Spinal cord (tissue), 9 donors: ENCODE measurements at regions not wholly inside any gene's neighbourhood (a gene's known extent, or its start where the extent isn't known, plus 50 kb on each side); places are given as distances from the start of the nearest gene placed in this dataset.
A peak's percentile ranks its signal among the peaks of the same experiment; 100 is the strongest.

Experiments used
- DNase-seq, 6 donors: peaks; one replicate each; pipeline versions ENCODE4 v3.0.0 to v3.0.0-alpha.2; 2013 to 2015; ENCODE audit warnings: low spot score in 6 of 6, low read depth in 4 of 6
- H3K27ac ChIP-seq: one replicate; pipeline ENCODE4 v1.5.1; 2013; ENCODE audit warnings: low read depth, low read length, control low read depth
- H3K27me3 ChIP-seq: one replicate; pipeline ENCODE4 v1.6.1; 2013; ENCODE audit warnings: low read length; ENCODE audit not compliant: control insufficient read depth, insufficient read depth
- H3K36me3 ChIP-seq: one replicate; pipeline ENCODE4 v1.6.1; 2013; ENCODE audit warnings: low read length; ENCODE audit not compliant: control insufficient read depth, insufficient read depth
- H3K4me1 ChIP-seq: one replicate; pipeline ENCODE4 v1.6.1; 2013; ENCODE audit warnings: low read length; ENCODE audit not compliant: control insufficient read depth, insufficient read depth
- H3K4me3 ChIP-seq: one replicate; pipeline ENCODE4 v1.5.1; 2013; ENCODE audit warnings: low read depth, low read length, control low read depth
- H3K9me3 ChIP-seq: one replicate; pipeline ENCODE4 v1.6.1; 2013; ENCODE audit warnings: low read length; ENCODE audit not compliant: control insufficient read depth, insufficient read depth
- WGBS: methylation state at CpG from one replicate; pipeline ENCODE4 v1.1.5; 2013; ENCODE audit warnings: missing lambda C conversion rate; ENCODE audit not compliant: insufficient coverage; 5-methylcytosine and 5-hydroxymethylcytosine counted together
- donor health status: healthy.

- no peak for DNase-seq
- WGBS: no CpG with 5 or more reads among the region's 1 CpG
- no peak overlapping the region for H3K4me3 ChIP-seq
Measured at GRCh38 chrX:26606971-26607370, 391.0 kb downstream of the MAGEB5 start.

GRCh38 chrX:26597981-26598380 is 382.0 kb downstream of the MAGEB5 start:
- H3K4me3 ChIP-seq: no peak overlapping the region
- no peaks in the 10 kb centered on the region for H3K9me3 ChIP-seq
- no peaks in the 10 kb centered on the region for H3K36me3 ChIP-seq
- H3K4me1 ChIP-seq: no peaks in the 10 kb centered on the region
- WGBS: no CpG with 5 or more reads among the region's 2 CpGs
- no peaks in the 10 kb centered on the region for H3K27me3 ChIP-seq
- no peak for DNase-seq
- H3K27ac ChIP-seq: no peak overlapping the region

More at GRCh38 chrX:26606971-26607370, 391.0 kb downstream of the MAGEB5 start:
- H3K4me1 ChIP-seq: no peaks in the 10 kb centered on the region
- no peaks in the 10 kb centered on the region for H3K9me3 ChIP-seq
- H3K27ac ChIP-seq: no peak overlapping the region
- no peaks in the 10 kb centered on the region for H3K27me3 ChIP-seq
- no peaks in the 10 kb centered on the region for H3K36me3 ChIP-seq

GRCh38 chrX:26590849-26591248 is 374.9 kb downstream of the MAGEB5 start:
- no CpG with 5 or more reads among the region's 6 CpGs for WGBS
- H3K27me3 ChIP-seq: no peaks in the 10 kb centered on the region
- no peaks in the 10 kb centered on the region for H3K36me3 ChIP-seq

GRCh38 chrX:26586570-26586969 is 370.6 kb downstream of the MAGEB5 start:
- H3K27me3 ChIP-seq: no peaks in the 10 kb centered on the region
- no peaks in the 10 kb centered on the region for H3K9me3 ChIP-seq
- H3K27ac ChIP-seq: no peak overlapping the region
- H3K4me3 ChIP-seq: no peak overlapping the region
- DNase-seq: peak in 2 of 6 donors; percentile 6 to 31
- no peaks in the 10 kb centered on the region for H3K4me1 ChIP-seq
- no peaks in the 10 kb centered on the region for H3K36me3 ChIP-seq
- WGBS: 60% methylated on average over 3 of the region's 3 CpGs

More at GRCh38 chrX:26590849-26591248, 374.9 kb downstream of the MAGEB5 start:
- Histone ChIP-seq H3K4me3 (no peak overlapping the region), H3K9me3 (no peaks in the 10 kb centered on the region), H3K27ac (no peak overlapping the region), H3K4me1 (no peaks in the 10 kb centered on the region)
- DNase-seq: no peak

- no peaks in the 10 kb centered on the region for H3K27me3 ChIP-seq
- no peak for DNase-seq
Measured at GRCh38 chrX:26581091-26581490, 365.1 kb downstream of the MAGEB5 start.

GRCh38 chrX:26580021-26580420 is 364.1 kb downstream of the MAGEB5 start:
- H3K9me3 ChIP-seq: no peaks in the 10 kb centered on the region
- H3K27me3 ChIP-seq: no peaks in the 10 kb centered on the region
- H3K4me1 ChIP-seq: no peaks in the 10 kb centered on the region
- no peak for DNase-seq
- no peaks in the 10 kb centered on the region for H3K36me3 ChIP-seq
- no CpG with 5 or more reads among the region's 1 CpG for WGBS
- no peak overlapping the region for H3K27ac ChIP-seq
- H3K4me3 ChIP-seq: no peak overlapping the region

More at GRCh38 chrX:26581091-26581490, 365.1 kb downstream of the MAGEB5 start:
- Histone ChIP-seq H3K36me3 (no peaks in the 10 kb centered on the region), H3K4me3 (no peak overlapping the region), H3K9me3 (no peaks in the 10 kb centered on the region), H3K4me1 (no peaks in the 10 kb centered on the region), H3K27ac (no peak overlapping the region)

- Histone ChIP-seq H3K27ac (no peak overlapping the region), H3K4me3 (no peak overlapping the region), H3K36me3 (no peaks in the 10 kb centered on the region), H3K9me3 (no peaks in the 10 kb centered on the region), H3K4me1 (no peaks in the 10 kb centered on the region), H3K27me3 (no peaks in the 10 kb centered on the region)
- no peak for DNase-seq
Measured at GRCh38 chrX:26574234-26574633, 358.3 kb downstream of the MAGEB5 start.

GRCh38 chrX:26562156-26562555 is 346.2 kb downstream of the MAGEB5 start:
- WGBS: 20% methylated on average over 1 of the region's 1 CpG
- no peaks in the 10 kb centered on the region for H3K36me3 ChIP-seq
- H3K27me3 ChIP-seq: no peaks in the 10 kb centered on the region
- no peak overlapping the region for H3K27ac ChIP-seq
- peak in 2 of 6 donors; percentile 1 to 5 for DNase-seq
- no peak overlapping the region for H3K4me3 ChIP-seq
- no peaks in the 10 kb centered on the region for H3K4me1 ChIP-seq
- H3K9me3 ChIP-seq: no peaks in the 10 kb centered on the region

GRCh38 chrX:26559855-26560254 is 343.9 kb downstream of the MAGEB5 start:
- Histone ChIP-seq H3K27me3 (no peaks in the 10 kb centered on the region), H3K36me3 (no peaks in the 10 kb centered on the region), H3K4me1 (no peaks in the 10 kb centered on the region), H3K4me3 (no peak overlapping the region), H3K27ac (no peak overlapping the region), H3K9me3 (peaks cover 3% of the 10 kb centered on the region)
- no CpG with 5 or more reads among the region's 3 CpGs for WGBS
- peak in 1 of 6 donors; percentile 1 for DNase-seq

GRCh38 chrX:26558719-26559386 is 342.9 kb downstream of the MAGEB5 start:
- H3K9me3 ChIP-seq: peaks cover 3% of the 10 kb centered on the region
- H3K27ac ChIP-seq: no peak overlapping the region
- no peak overlapping the region for H3K4me3 ChIP-seq
- 72% methylated on average over 26 of the region's 29 CpGs for WGBS
- no peaks in the 10 kb centered on the region for H3K36me3 ChIP-seq
- H3K27me3 ChIP-seq: no peaks in the 10 kb centered on the region
- no peak for DNase-seq
- H3K4me1 ChIP-seq: no peaks in the 10 kb centered on the region
